Neural progenitor cell (in vitro differentiated cells): ENCODE measurements at regions not wholly inside any gene's neighbourhood (a gene's known extent, or its start where the extent isn't known, plus 50 kb on each side); places are given as distances from the start of the nearest gene placed in this dataset.

Experiments used
- DNase-seq: peaks from one replicate; pipeline ENCODE4 v3.0.0-alpha.2; 2016; ENCODE audit warnings: low spot score
- H2AFZ ChIP-seq: fragments of 200-600 bp; sonication (generic); replicated peaks from 2 replicates; pipeline ENCODE4 v1.6.1; 2016; ENCODE audit warnings: antibody characterized with exemption
- H3F3A ChIP-seq: fragments of 200-600 bp; sonication (generic); 2 replicates; pipeline ENCODE4 v1.6.1; 2016; ENCODE audit warnings: antibody characterized with exemption, low read depth
- H3K27ac ChIP-seq: fragments of 200-600 bp; sonication (generic); 2 replicates; pipeline ENCODE4 v1.5.1; 2016; ENCODE audit warnings: mild to moderate bottlenecking
- H3K27me3 ChIP-seq: fragments of 200-600 bp; sonication (generic); 2 replicates; pipeline ENCODE4 v1.6.1; 2016; ENCODE audit warnings: mild to moderate bottlenecking, moderate library complexity
- H3K36me3 ChIP-seq: fragments of 200-600 bp; sonication (generic); 2 replicates; pipeline ENCODE4 v1.5.1; 2016
- H3K4me1 ChIP-seq: fragments of 200-600 bp; sonication (generic); 2 replicates; pipeline ENCODE4 v1.6.1; 2016; ENCODE audit warnings: mixed run types
- H3K4me2 ChIP-seq: fragments of 200-600 bp; sonication (generic); 2 replicates; pipeline ENCODE4 v1.6.1; 2016
- H3K4me3 ChIP-seq: fragments of 200-600 bp; sonication (generic); 2 replicates; pipeline ENCODE4 v1.5.1; 2016
- H3K79me2 ChIP-seq: fragments of 200-600 bp; sonication (generic); 2 replicates; pipeline ENCODE4 v1.6.1; 2016; ENCODE audit warnings: low read depth
- H3K9ac ChIP-seq: fragments of 200-600 bp; sonication (generic); 2 replicates; pipeline ENCODE4 v1.6.1; 2016
- H3K9me3 ChIP-seq: fragments of 200-600 bp; sonication (generic); 2 replicates; pipeline ENCODE4 v1.5.1; 2016; ENCODE audit warnings: low read depth
- H4K20me1 ChIP-seq: fragments of 200-600 bp; sonication (generic); 2 replicates; pipeline ENCODE4 v1.6.1; 2016; ENCODE audit warnings: low read depth
- H3K27ac Mint-ChIP-seq: 3 replicates; pipeline ENCODE4 v1.8.0; 2021; ENCODE audit warnings: mixed read lengths
- H3K27me3 Mint-ChIP-seq: 2 replicates; pipeline ENCODE4 v1.8.0; 2022; ENCODE audit warnings: low read depth, mild to moderate bottlenecking, inconsistent platforms, moderate library complexity, mixed read lengths; ENCODE audit not compliant: insufficient read depth
- H3K36me3 Mint-ChIP-seq: 3 replicates; pipeline ENCODE4 v1.8.0; 2021; ENCODE audit warnings: mixed read lengths
- H3K4me1 Mint-ChIP-seq: 3 replicates; pipeline ENCODE4 v1.8.0; 2021; ENCODE audit warnings: mixed read lengths
- H3K4me3 Mint-ChIP-seq: 3 replicates; pipeline ENCODE4 v1.8.0; 2021; ENCODE audit warnings: mild to moderate bottlenecking, moderate library complexity, mixed read lengths
- H3K9me3 Mint-ChIP-seq: 3 replicates; pipeline ENCODE4 v1.8.0; 2020; ENCODE audit warnings: mixed read lengths
- EZH2 ChIP-seq: fragments of 200-600 bp; sonication (generic); IDR thresholded peaks from 2 replicates; pipeline ENCODE4 v1.6.1; 2017; ENCODE audit warnings: antibody characterized with exemption, mild to moderate bottlenecking, moderate library complexity
- EZH2phosphoT487 ChIP-seq: fragments of 200-600 bp; sonication (generic); IDR thresholded peaks from 2 replicates; pipeline ENCODE4 v1.6.1; 2017; ENCODE audit warnings: antibody characterized with exemption
- TF ChIP-seq, protein P1 (sequence below): fragments of 200-600 bp; sonication (generic); IDR thresholded peaks from 2 replicates; pipeline ENCODE4 v1.5.1; 2017; ENCODE audit warnings: antibody characterized with exemption, mild to moderate bottlenecking

DNA sequence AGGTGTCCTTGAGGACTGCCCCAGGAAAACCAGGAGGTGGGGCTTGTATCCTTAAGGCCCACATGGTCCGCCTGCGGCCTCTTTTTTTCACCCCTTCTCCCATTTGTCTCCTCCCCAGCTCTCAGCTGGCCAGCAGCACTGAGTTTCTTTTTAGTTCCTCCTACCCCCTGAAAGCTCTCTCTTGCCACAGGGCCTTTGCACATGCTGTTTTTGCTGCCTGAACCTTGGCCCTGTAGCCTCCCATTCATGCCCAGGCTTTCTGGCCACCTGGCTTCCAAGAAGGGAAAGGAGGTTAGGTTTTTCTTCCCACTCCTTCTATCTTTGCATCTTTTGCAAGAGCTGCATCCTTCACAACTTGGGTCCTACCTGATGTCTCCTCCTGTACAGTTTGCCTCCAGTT lies 358.1 kb downstream of the VRK1 start:
- no peak overlapping the region for H3K27ac Mint-ChIP-seq
- Histone ChIP-seq H3K4me1 (no peaks in the 10 kb centered on the region), H3K9me3 (no peaks in the 10 kb centered on the region), H3F3A (no peaks in the 10 kb centered on the region), H3K36me3 (no peaks in the 10 kb centered on the region), H3K27me3 (no peaks in the 10 kb centered on the region), H3K27ac (no peak overlapping the region), H3K4me2 (no peak overlapping the region), H2AFZ (no peak overlapping the region), H3K9ac (no peak overlapping the region), H3K4me3 (no peak overlapping the region), H4K20me1 (no peaks in the 10 kb centered on the region), H3K79me2 (no peaks in the 10 kb centered on the region)
- peaks cover 10% of the 10 kb centered on the region for H3K27me3 Mint-ChIP-seq
- no peak overlapping the region for H3K4me3 Mint-ChIP-seq
- TF ChIP-seq EZH2phosphoT487 (no peak), EZH2 (no peak)
- TF ChIP-seq, protein P1, sequence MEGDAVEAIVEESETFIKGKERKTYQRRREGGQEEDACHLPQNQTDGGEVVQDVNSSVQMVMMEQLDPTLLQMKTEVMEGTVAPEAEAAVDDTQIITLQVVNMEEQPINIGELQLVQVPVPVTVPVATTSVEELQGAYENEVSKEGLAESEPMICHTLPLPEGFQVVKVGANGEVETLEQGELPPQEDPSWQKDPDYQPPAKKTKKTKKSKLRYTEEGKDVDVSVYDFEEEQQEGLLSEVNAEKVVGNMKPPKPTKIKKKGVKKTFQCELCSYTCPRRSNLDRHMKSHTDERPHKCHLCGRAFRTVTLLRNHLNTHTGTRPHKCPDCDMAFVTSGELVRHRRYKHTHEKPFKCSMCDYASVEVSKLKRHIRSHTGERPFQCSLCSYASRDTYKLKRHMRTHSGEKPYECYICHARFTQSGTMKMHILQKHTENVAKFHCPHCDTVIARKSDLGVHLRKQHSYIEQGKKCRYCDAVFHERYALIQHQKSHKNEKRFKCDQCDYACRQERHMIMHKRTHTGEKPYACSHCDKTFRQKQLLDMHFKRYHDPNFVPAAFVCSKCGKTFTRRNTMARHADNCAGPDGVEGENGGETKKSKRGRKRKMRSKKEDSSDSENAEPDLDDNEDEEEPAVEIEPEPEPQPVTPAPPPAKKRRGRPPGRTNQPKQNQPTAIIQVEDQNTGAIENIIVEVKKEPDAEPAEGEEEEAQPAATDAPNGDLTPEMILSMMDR: no peak
- DNase-seq: no peak
- H3K9me3 Mint-ChIP-seq: peaks cover 12% of the 10 kb centered on the region
- H3K36me3 Mint-ChIP-seq: no peaks in the 10 kb centered on the region
- H3K4me1 Mint-ChIP-seq: no peaks in the 10 kb centered on the region

DNA sequence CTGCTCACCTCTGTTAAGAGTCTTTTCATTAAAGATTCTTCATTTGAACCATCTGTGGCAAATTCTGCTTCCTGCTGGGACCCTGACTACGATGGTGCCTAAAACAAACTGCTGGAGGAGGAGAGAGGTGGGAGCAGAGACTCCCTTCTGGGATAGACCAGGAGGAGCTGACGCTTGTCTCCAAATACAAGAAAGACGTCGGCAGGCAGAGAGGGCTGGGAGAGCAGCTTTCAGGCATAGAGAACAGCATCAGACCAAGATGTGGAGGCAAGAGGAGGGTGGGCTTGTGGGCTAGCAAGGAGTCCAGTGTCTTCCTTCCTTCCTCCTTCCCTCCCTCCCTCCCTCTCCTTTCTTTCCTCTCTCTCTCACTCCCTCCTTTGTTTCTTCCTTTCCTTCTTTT lies 358.6 kb downstream of the VRK1 start:
- no peaks in the 10 kb centered on the region for H3K36me3 ChIP-seq
- H3K4me3 ChIP-seq: no peak overlapping the region
- no peak overlapping the region for H3K4me2 ChIP-seq
- no peak for TF ChIP-seq EZH2
- TF ChIP-seq EZH2phosphoT487: no peak
- no peaks in the 10 kb centered on the region for H3K4me1 ChIP-seq
- H3K4me1 Mint-ChIP-seq: no peaks in the 10 kb centered on the region
- DNase-seq: no peak
- no peak overlapping the region for H3K27ac Mint-ChIP-seq
- no peaks in the 10 kb centered on the region for H3K9me3 ChIP-seq
- no peak overlapping the region for H3K9ac ChIP-seq
- H3K27me3 Mint-ChIP-seq: peaks cover 12% of the 10 kb centered on the region
- H3K27ac ChIP-seq: no peak overlapping the region
- H2AFZ ChIP-seq: no peak overlapping the region
- H3K79me2 ChIP-seq: no peaks in the 10 kb centered on the region
- H3K4me3 Mint-ChIP-seq: no peak overlapping the region
- H4K20me1 ChIP-seq: no peaks in the 10 kb centered on the region
- no peaks in the 10 kb centered on the region for H3K36me3 Mint-ChIP-seq
- no peaks in the 10 kb centered on the region for H3K27me3 ChIP-seq
- H3K9me3 Mint-ChIP-seq: peaks cover 15% of the 10 kb centered on the region
- H3F3A ChIP-seq: no peaks in the 10 kb centered on the region

DNA sequence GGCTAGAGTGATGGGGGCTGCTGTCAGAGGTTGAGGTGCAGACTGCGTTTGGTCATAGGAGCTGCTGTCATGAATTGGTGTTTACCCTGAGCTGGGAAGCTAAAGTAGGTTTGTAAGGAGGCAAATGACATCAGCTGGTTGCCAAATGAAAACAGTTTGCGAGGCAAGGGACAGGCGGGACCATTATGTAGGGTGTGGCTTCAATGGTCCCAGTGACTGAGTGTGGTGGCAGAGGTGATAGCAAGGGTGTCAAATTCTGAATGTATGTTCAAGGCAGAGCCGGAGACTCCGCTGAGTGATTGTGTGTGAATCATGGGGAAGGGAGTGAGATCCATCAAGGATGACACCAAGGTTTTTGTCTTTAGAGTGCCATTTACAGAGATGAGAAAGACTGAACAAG lies 359.5 kb downstream of the VRK1 start:
- no peak overlapping the region for H3K27ac ChIP-seq
- no peaks in the 10 kb centered on the region for H3K4me1 ChIP-seq
- no peak for TF ChIP-seq EZH2phosphoT487
- TF ChIP-seq EZH2: no peak
- TF ChIP-seq, protein P1: no peak
- no peaks in the 10 kb centered on the region for H3K9me3 ChIP-seq
- H3K9me3 Mint-ChIP-seq: peaks cover 15% of the 10 kb centered on the region
- H3F3A ChIP-seq: no peaks in the 10 kb centered on the region
- H4K20me1 ChIP-seq: no peaks in the 10 kb centered on the region
- H3K4me3 Mint-ChIP-seq: no peak overlapping the region
- H3K27me3 ChIP-seq: no peaks in the 10 kb centered on the region
- H3K27ac Mint-ChIP-seq: no peak overlapping the region
- no peaks in the 10 kb centered on the region for H3K36me3 Mint-ChIP-seq
- H3K9ac ChIP-seq: no peak overlapping the region
- H2AFZ ChIP-seq: no peak overlapping the region
- no peak for DNase-seq
- H3K27me3 Mint-ChIP-seq: peaks cover 10% of the 10 kb centered on the region
- no peak overlapping the region for H3K4me3 ChIP-seq
- H3K4me1 Mint-ChIP-seq: no peaks in the 10 kb centered on the region
- no peaks in the 10 kb centered on the region for H3K79me2 ChIP-seq
- no peaks in the 10 kb centered on the region for H3K36me3 ChIP-seq
- no peak overlapping the region for H3K4me2 ChIP-seq

DNA sequence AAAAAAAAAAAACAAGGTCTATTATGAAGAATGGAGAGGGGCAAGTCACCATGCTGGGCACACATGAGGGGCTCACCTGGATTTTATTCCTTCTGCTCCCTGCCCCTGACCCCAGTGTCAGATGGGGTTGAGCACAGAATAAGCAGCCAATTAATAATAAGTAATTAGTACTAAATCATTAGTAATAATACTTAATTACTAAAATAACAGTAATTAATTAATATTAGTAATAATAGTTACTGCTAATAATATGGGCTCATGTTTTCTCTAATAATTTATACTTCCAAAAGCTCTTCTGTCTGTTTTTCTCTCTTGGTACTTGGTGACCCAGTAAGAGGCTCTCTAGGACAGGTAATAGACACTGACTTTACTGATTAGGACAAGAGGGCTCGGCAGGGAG lies 360.9 kb downstream of the VRK1 start:
- Histone ChIP-seq H3K4me3 (no peak overlapping the region), H3K9ac (no peak overlapping the region), H3K79me2 (no peaks in the 10 kb centered on the region), H3K4me1 (no peaks in the 10 kb centered on the region), H3K9me3 (no peaks in the 10 kb centered on the region), H3K4me2 (no peak overlapping the region), H3K27ac (no peak overlapping the region), H2AFZ (no peak overlapping the region), H3K36me3 (no peaks in the 10 kb centered on the region), H3K27me3 (no peaks in the 10 kb centered on the region), H4K20me1 (no peaks in the 10 kb centered on the region), H3F3A (no peaks in the 10 kb centered on the region)
- H3K27ac Mint-ChIP-seq: no peak overlapping the region
- H3K4me3 Mint-ChIP-seq: no peak overlapping the region
- TF ChIP-seq EZH2phosphoT487: no peak
- no peak for TF ChIP-seq EZH2
- TF ChIP-seq, protein P1: no peak
- H3K4me1 Mint-ChIP-seq: no peaks in the 10 kb centered on the region
- no peak for DNase-seq
- H3K27me3 Mint-ChIP-seq: peaks cover 10% of the 10 kb centered on the region
- no peaks in the 10 kb centered on the region for H3K36me3 Mint-ChIP-seq
- peaks cover 15% of the 10 kb centered on the region for H3K9me3 Mint-ChIP-seq
